ENCODE measurements at regions not wholly inside any gene's neighbourhood (a gene's known extent, or its start where the extent isn't known, plus 50 kb on each side); places are given as distances from the start of the nearest gene placed in this dataset.

DNA sequence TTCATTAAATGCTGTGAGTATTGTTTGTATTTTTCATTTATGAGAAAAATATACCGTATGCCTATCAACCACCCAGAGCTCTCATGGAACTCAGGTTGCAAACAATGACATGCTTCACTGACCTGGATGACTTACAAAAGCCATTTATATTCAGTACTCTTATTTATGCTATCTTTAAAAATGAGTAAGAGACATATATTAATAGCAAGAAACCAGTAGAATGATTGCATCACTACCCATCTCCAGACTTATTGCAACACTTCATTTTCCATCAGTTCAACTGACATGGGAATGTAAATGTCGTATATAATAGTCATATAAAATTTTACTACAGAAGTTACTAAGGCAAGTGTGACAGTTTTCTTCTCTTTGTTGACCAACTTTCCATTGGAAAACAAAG is 69.1 kb downstream of the OTP start:
- no peak for DNase-seq

DNA sequence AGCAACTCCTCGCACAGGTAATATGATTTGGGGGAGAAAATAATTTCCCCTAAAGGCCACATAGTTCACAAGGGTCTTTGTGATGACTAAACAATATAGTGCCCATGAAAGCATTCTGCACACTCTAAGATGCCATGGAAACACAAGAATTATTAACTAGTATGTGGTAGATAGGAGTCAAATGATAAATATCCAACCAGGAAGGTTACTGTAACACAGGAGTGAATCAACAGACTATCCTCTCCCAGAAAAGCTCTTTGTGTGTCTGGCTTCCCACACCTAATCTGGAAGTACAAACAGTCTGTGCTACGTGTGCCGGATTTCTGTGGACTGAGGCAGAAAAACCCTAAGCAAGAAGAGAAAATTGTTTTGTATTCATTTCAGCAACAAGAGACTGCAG is 70.0 kb downstream of the OTP start:
- no peak for DNase-seq

- DNase-seq: no peak
Measured at GRCh38 chr5:77568082-77568481, 70.4 kb downstream of the OTP start.

- peak; percentile 19 to 39 for DNase-seq
Measured at GRCh38 chr5:77563475-77563874, 71.4 kb upstream of the WDR41 start.

- DNase-seq: peak in 1 of 2 experiments; percentile 29
Measured at GRCh38 chr5:77561965-77562364, 69.8 kb upstream of the WDR41 start.

DNA sequence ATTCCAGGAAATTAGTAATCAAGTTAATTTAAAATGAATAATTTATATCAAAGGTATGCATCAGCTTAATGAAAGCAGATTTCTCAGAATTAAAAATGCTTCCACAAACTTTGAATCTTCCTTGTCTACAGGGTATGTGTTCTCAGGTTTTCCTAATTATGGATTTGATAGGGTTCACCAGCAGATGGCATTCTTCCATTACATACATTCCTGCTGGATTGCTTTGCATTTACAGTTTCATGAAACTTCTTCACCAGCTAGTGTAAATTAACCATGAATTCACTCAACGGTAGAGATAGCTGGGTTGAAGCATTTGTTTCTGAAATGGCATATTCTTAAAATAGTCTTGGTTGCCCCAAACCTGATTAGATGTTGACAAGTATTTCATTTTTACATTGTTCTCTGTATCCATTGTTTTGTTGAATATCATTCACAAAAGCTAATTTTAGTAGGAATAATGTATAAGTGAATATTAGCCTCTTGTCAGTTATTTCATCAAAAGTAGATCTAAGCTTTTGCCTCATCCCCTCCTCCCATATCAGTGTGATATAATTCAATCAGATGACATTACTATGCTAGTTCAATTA is 68.7 kb upstream of the WDR41 start:
- DNase-seq: peak; percentile 39 to 57

GRCh38 chr5:77558266-77558665 is 66.2 kb upstream of the WDR41 start:
- DNase-seq: no peak

DNA sequence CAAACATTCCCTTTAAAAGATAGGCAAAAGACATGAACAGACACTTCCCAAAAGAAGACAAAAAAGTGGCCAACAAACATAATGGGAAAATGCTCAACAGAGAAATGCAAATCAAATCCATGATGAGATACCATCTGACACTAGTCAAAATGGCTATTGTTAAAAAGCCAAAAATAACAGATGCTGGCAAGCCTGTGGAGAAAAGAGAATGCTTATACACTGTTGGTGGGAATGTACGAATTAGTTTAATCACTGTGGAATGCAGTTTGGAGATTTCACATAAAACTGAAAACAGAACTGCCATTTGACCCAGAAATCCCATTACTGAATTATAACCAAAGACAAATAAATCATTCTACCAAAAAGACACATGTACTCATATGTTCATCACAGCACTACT is 58.3 kb upstream of the WDR41 start:
- no peak for DNase-seq

DNA sequence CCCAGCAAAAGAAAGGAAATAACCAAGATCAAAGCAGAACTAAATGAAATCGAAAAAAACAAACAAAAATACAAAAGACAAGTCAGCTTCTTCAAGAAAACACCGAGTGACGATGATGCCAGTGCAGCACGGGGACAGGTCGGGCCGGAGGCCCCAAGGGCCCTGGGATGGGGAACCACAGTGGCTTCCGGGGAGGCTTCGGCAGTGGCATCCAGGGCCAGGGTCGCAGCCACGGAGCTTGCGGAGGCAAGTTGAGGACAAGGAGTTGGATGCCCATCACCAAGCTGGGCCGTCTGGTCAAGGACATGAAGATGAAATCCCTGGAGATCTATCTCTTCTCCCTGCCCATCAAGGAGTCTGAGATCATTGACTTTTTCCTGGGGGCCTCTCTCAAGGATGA is 53.2 kb upstream of the WDR41 start:
- no peak for DNase-seq
